ENCODE measurements at regions not wholly inside any gene's neighbourhood (a gene's known extent, or its start where the extent isn't known, plus 50 kb on each side); places are given as distances from the start of the nearest gene placed in this dataset.
"Not testable (repeated sequence)": the region's sequence is repeated elsewhere in the genome, so short reads cannot be mapped to it uniquely, and the experiment has no call there.

GRCh38 chr10:33773886-33774480 lies 439.5 kb upstream of the NRP1 start:
- Histone ChIP-seq H3K36me3 (no peaks in the 10 kb centered on the region), H3K4me1 (peaks cover 0 to 22% (median 14%) of the 10 kb centered on the region in 9 donors), H3K27me3 (no peaks in the 10 kb centered on the region), H3K9me3 (no peaks in the 10 kb centered on the region), H3K4me3 (no peak overlapping the region), H3K27ac (peak overlapping the region in 4 of 10 donors; percentile 33 to 68 (median 62))
- DNase-seq (no peak), ATAC-seq (peak in 2 of 8 donors; percentile 8 to 61)
- TF ChIP-seq CTCF (IDR thresholded peaks at IDR 0.05), result no peak
- 95 to 96% methylated on average over 21 of the region's 21 CpGs for WGBS, 2 donors
- intact Hi-C loops (cut with DNase I), result loop anchor here in 2 of 10 donors (5.0 to 10.0 kb wide), 2 partner anchors 97 to 99 kb away; no protein-coding TSS in a partner anchor

- Histone ChIP-seq H3K9me3 (no peaks in the 10 kb centered on the region), H3K27me3 (no peaks in the 10 kb centered on the region), H3K4me1 (peaks cover 0 to 22% (median 14%) of the 10 kb centered on the region in 9 donors), H3K36me3 (no peaks in the 10 kb centered on the region), H3K27ac (peak overlapping the region in 7 of 10 donors; percentile 18 to 68 (median 60)), H3K4me3 (peak overlapping the region in 1 of 10 donors; percentile 9)
- intact Hi-C loops (cut with DNase I), result loop anchor here in 2 of 10 donors (5.0 to 10.0 kb wide), 2 partner anchors 96 to 98 kb away; no protein-coding TSS in a partner anchor
- 39 to 54% methylated on average over 4 of the region's 4 CpGs for WGBS, 2 donors
- no peak for DNase-seq
- peak in 1 of 8 donors; percentile 88 for ATAC-seq
- TF ChIP-seq CTCF (IDR thresholded peaks at IDR 0.05), result no peak
These were observed 438.7 kb upstream of the NRP1 start for GRCh38 chr10:33773253-33773573.

- 54 to 68% methylated on average over 16 of the region's 16 CpGs for WGBS, 2 donors
- H3K4me3 ChIP-seq, result peak overlapping the region in 2 of 10 donors; percentile 9 to 21
- intact Hi-C loops (cut with DNase I), result loop anchor here in 2 of 10 donors (5.0 to 10.0 kb wide), 2 partner anchors 95 to 98 kb away; no protein-coding TSS in a partner anchor
- TF ChIP-seq CTCF (IDR thresholded peaks at IDR 0.05), result no peak
- DNase-seq (peak in 1 of 2 donors; percentile 57), ATAC-seq (peak in 7 of 8 donors; percentile 71 to 95 (median 92))
- no peaks in the 10 kb centered on the region for H3K36me3 ChIP-seq
- H3K4me1 ChIP-seq, result peaks cover 0 to 22% (median 14%) of the 10 kb centered on the region in 9 donors
- H3K9me3 ChIP-seq, result no peaks in the 10 kb centered on the region
- H3K27me3 ChIP-seq, result no peaks in the 10 kb centered on the region
- peak overlapping the region in 5 of 10 donors; percentile 18 to 68 (median 60) for H3K27ac ChIP-seq
These were observed 438.1 kb upstream of the NRP1 start for GRCh38 chr10:33772370-33773252.

GRCh38 chr10:33771856-33772255 lies 437.4 kb upstream of the NRP1 start:
- intact Hi-C loops (cut with DNase I), result loop anchor here in 2 of 10 donors (5.0 to 10.0 kb wide), 2 partner anchors 95 to 97 kb away; no protein-coding TSS in a partner anchor
- H3K36me3 ChIP-seq, DNase-seq, H3K27me3 ChIP-seq, H3K9me3 ChIP-seq, ATAC-seq, H3K4me3 ChIP-seq: not testable (repeated sequence)
- peaks cover 0 to 22% (median 14%) of the 10 kb centered on the region in 9 donors for H3K4me1 ChIP-seq
- WGBS, 2 donors, result 76 to 77% methylated on average over 8 of the region's 8 CpGs
- H3K27ac ChIP-seq, result peak overlapping the region in 2 of 10 donors; percentile 67 to 68
